Loucy (cell line): ENCODE measurements at regions not wholly inside any gene's neighbourhood (a gene's known extent, or its start where the extent isn't known, plus 50 kb on each side); places are given as distances from the start of the nearest gene placed in this dataset.

ENCODE experiments used
- H2AFZ ChIP-seq: fragments of 200-600 bp; sonication (generic); 2 replicates; pipeline ENCODE4 v1.6.0; 2016; ENCODE audit warnings: antibody characterized with exemption, mild to moderate bottlenecking, low read length, moderate library complexity
- H3F3A ChIP-seq: fragments of 200-600 bp; 2 replicates; pipeline ENCODE4 v1.6.0; 2016; ENCODE audit warnings: antibody characterized with exemption, low read depth, mild to moderate bottlenecking
- H3K27me3 ChIP-seq: fragments of 200-600 bp; sonication (generic); 2 replicates; pipeline ENCODE4 v1.6.1; 2014; ENCODE audit warnings: low read length, mild to moderate bottlenecking; ENCODE audit not compliant: insufficient read depth, poor library complexity, severe bottlenecking
- H3K36me3 ChIP-seq: fragments of 200-600 bp; sonication (generic); 2 replicates; pipeline ENCODE4 v1.6.1; 2016; ENCODE audit warnings: low read length; ENCODE audit not compliant: insufficient read depth
- H3K4me1 ChIP-seq: fragments of 200-600 bp; sonication (generic); 2 replicates; pipeline ENCODE4 v1.5.1; 2014; ENCODE audit warnings: low read length, mild to moderate bottlenecking; ENCODE audit not compliant: insufficient read depth, poor library complexity, severe bottlenecking
- H3K4me2 ChIP-seq: fragments of 200-600 bp; sonication (generic); 2 replicates; pipeline ENCODE4 v1.6.0; 2014; ENCODE audit warnings: antibody characterized with exemption, low read length, low read depth, mild to moderate bottlenecking; ENCODE audit not compliant: poor library complexity, severe bottlenecking
- H3K4me3 ChIP-seq: fragments of 200-600 bp; sonication (generic); 2 replicates; pipeline ENCODE4 v1.5.1; 2014; ENCODE audit warnings: low read length, mild to moderate bottlenecking, mixed read lengths; ENCODE audit not compliant: poor library complexity, severe bottlenecking
- H3K79me2 ChIP-seq: fragments of 200-600 bp; sonication (generic); 2 replicates; pipeline ENCODE4 v1.6.1; 2014; ENCODE audit warnings: low read length; ENCODE audit not compliant: insufficient read depth
- H3K9ac ChIP-seq: fragments of 200-600 bp; sonication (generic); 2 replicates; pipeline ENCODE4 v1.6.0; 2014; ENCODE audit warnings: mild to moderate bottlenecking, low read depth, low read length, moderate library complexity; ENCODE audit not compliant: poor library complexity, severe bottlenecking
- H3K9me2 ChIP-seq: fragments of 200-600 bp; sonication (generic); replicated peaks from 2 replicates; pipeline ENCODE4 v1.6.1; 2016; ENCODE audit warnings: low read depth, low read length, mixed read lengths
- H3K9me3 ChIP-seq: fragments of 200-600 bp; sonication (generic); 2 replicates; pipeline ENCODE4 v1.6.1; 2014; ENCODE audit warnings: mild to moderate bottlenecking, antibody characterized with exemption, low read length, low read depth; ENCODE audit not compliant: insufficient read depth
- H4K20me1 ChIP-seq: fragments of 200-600 bp; sonication (generic); 2 replicates; pipeline ENCODE4 v1.6.0; 2014; ENCODE audit warnings: antibody characterized with exemption, low read length, mild to moderate bottlenecking; ENCODE audit not compliant: insufficient read depth, poor library complexity, severe bottlenecking
- EZH2phosphoT487 ChIP-seq: fragments of 200-600 bp; IDR thresholded peaks from 2 replicates; pipeline ENCODE4 v1.6.1; 2018; ENCODE audit warnings: antibody characterized with exemption, mild to moderate bottlenecking, moderate library complexity, borderline replicate concordance
- TF ChIP-seq, protein P1 (sequence below): fragments of 200-600 bp; sonication (generic); conservative IDR thresholded peaks from 2 replicates; pipeline ENCODE4 v1.5.1; 2014; ENCODE audit warnings: mild to moderate bottlenecking, antibody characterized with exemption, low read length

DNA sequence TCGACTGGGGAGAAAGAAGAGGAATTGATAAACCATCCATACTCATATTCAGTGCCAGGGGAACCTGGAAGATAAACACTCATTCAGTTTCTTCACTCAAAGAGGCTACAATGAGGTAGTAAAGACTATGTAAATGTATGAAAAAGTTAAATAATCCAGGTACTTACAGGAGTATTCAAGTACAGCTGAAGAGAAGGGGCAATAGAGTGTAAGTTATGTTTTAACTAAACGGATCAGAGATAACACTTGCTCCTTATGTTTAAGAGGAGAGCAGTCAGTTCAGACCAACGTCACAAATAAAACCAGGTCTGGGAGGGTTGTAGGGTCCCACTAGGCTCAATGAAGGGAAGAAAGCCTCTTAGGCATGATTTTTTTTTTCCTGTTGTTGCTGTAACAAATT, 358.3 kb upstream of the SMIM21 start:
- peaks cover 5% of the 10 kb centered on the region; the same call in 1 of the 2 replicates for H3K9me3 ChIP-seq
- no peak overlapping the region for H3K4me2 ChIP-seq
- no peak for TF ChIP-seq EZH2phosphoT487
- TF ChIP-seq, protein P1, sequence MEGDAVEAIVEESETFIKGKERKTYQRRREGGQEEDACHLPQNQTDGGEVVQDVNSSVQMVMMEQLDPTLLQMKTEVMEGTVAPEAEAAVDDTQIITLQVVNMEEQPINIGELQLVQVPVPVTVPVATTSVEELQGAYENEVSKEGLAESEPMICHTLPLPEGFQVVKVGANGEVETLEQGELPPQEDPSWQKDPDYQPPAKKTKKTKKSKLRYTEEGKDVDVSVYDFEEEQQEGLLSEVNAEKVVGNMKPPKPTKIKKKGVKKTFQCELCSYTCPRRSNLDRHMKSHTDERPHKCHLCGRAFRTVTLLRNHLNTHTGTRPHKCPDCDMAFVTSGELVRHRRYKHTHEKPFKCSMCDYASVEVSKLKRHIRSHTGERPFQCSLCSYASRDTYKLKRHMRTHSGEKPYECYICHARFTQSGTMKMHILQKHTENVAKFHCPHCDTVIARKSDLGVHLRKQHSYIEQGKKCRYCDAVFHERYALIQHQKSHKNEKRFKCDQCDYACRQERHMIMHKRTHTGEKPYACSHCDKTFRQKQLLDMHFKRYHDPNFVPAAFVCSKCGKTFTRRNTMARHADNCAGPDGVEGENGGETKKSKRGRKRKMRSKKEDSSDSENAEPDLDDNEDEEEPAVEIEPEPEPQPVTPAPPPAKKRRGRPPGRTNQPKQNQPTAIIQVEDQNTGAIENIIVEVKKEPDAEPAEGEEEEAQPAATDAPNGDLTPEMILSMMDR, result no peak
- no peak overlapping the region for H3K9ac ChIP-seq
- no peaks in the 10 kb centered on the region for H3K9me2 ChIP-seq
- no peaks in the 10 kb centered on the region for H4K20me1 ChIP-seq
- no peak overlapping the region for H3K4me3 ChIP-seq
- H3F3A ChIP-seq, result no peaks in the 10 kb centered on the region
- H3K79me2 ChIP-seq, result no peaks in the 10 kb centered on the region
- H3K36me3 ChIP-seq, result no peaks in the 10 kb centered on the region
- H3K4me1 ChIP-seq, result no peaks in the 10 kb centered on the region
- H2AFZ ChIP-seq, result no peak overlapping the region
- no peaks in the 10 kb centered on the region for H3K27me3 ChIP-seq

DNA sequence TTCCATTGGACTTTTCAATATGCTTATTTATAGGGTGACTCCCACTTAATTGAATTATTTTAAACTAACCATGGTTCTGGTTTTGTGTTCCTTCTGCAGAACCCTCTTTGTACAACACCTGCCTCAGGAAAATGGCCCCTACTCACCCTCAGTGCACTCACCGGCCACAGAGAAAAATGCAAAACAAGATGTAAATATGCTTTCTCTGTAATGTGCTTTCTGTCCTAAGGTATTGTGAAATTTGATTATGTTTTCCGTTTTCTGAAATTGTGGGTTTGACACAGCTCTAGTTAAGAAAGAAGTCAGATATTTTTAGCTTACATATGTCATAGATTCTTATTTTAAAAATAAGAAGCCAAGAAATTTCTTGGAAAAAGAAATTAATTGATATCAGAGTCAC, 357.7 kb upstream of the SMIM21 start:
- Histone ChIP-seq H3K4me2 (no peak overlapping the region), H3K9me3 (peaks cover 5% of the 10 kb centered on the region; the same call in 1 of the 2 replicates), H3K27me3 (no peaks in the 10 kb centered on the region), H3K9me2 (no peaks in the 10 kb centered on the region), H3K9ac (no peak overlapping the region), H3F3A (no peaks in the 10 kb centered on the region), H3K4me3 (no peak overlapping the region), H3K4me1 (no peaks in the 10 kb centered on the region), H3K36me3 (no peaks in the 10 kb centered on the region), H4K20me1 (no peaks in the 10 kb centered on the region), H2AFZ (no peak overlapping the region), H3K79me2 (no peaks in the 10 kb centered on the region)
- TF ChIP-seq, protein P1, result no peak
- no peak for TF ChIP-seq EZH2phosphoT487

DNA sequence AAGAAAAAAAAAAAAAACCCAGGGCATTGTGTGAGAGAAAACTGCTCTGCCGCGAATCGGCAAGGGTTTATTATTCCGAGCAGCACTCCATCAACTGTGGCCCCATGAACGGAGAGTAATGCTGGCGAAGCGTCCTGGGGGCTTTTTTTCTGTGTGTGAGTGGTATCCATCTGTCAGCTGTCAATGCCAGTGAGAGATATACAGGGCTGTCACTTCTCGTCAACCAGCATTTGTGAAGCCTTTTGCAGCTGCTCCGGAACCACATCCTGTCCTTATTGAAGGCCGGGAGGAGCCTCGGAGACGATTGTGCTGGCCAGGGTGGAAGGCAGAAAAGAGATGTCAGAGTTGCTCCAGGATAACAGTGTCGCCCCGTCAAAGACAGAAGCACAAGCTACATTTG, 356.9 kb upstream of the SMIM21 start:
- no peaks in the 10 kb centered on the region for H4K20me1 ChIP-seq
- no peak overlapping the region for H3K4me3 ChIP-seq
- peaks cover 5% of the 10 kb centered on the region; the same call in 1 of the 2 replicates for H3K9me3 ChIP-seq
- H3F3A ChIP-seq, result no peaks in the 10 kb centered on the region
- H3K79me2 ChIP-seq, result no peaks in the 10 kb centered on the region
- H3K9ac ChIP-seq, result no peak overlapping the region
- H3K4me2 ChIP-seq, result no peak overlapping the region
- no peaks in the 10 kb centered on the region for H3K9me2 ChIP-seq
- H3K4me1 ChIP-seq, result no peaks in the 10 kb centered on the region
- no peak for TF ChIP-seq EZH2phosphoT487
- TF ChIP-seq, protein P1, result no peak
- H3K36me3 ChIP-seq, result no peaks in the 10 kb centered on the region
- no peak overlapping the region for H2AFZ ChIP-seq
- no peaks in the 10 kb centered on the region for H3K27me3 ChIP-seq
